GM12874 (cell line): ENCODE measurements at regions not wholly inside any gene's neighbourhood (a gene's known extent, or its start where the extent isn't known, plus 50 kb on each side); places are given as distances from the start of the nearest gene placed in this dataset.

Experiments
- CTCF ChIP-seq: IDR thresholded peaks from 2 replicates; pipeline ENCODE4 v1.5.1; 2011; ENCODE audit warnings: low read depth, mild to moderate bottlenecking, control low read depth, low read length, moderate library complexity; ENCODE audit not compliant: insufficient read depth

- no peak for TF ChIP-seq CTCF
Observed at GRCh38 chr15:87577336-87577735, 679.2 kb downstream of the NTRK3 start.

- no peak for TF ChIP-seq CTCF
Observed at GRCh38 chr15:87576486-87577176, 679.9 kb downstream of the NTRK3 start.

- TF ChIP-seq CTCF = no peak
Observed at GRCh38 chr15:87575896-87576473, 680.6 kb downstream of the NTRK3 start.

GRCh38 chr15:87573534-87573933 is 683.0 kb downstream of the NTRK3 start:
- TF ChIP-seq CTCF = no peak

- TF ChIP-seq CTCF = no peak
Observed at GRCh38 chr15:87573039-87573438, 683.5 kb downstream of the NTRK3 start.

- TF ChIP-seq CTCF = no peak
Observed at GRCh38 chr15:87572381-87572910, 684.1 kb downstream of the NTRK3 start.

GRCh38 chr15:87570206-87570605 is 686.3 kb downstream of the NTRK3 start:
- no peak for TF ChIP-seq CTCF
